GM12878 (cell line): ENCODE measurements at regions not wholly inside any gene's neighbourhood (a gene's known extent, or its start where the extent isn't known, plus 50 kb on each side); places are given as distances from the start of the nearest gene placed in this dataset.

ENCODE experiments used
- CTCF ChIP-seq, 3 experiments: IDR thresholded peaks in 2 of 3; conservative IDR thresholded peaks in 1 of 3; 2 replicates each; pipeline ENCODE4 v1.5.1; 2011; ENCODE audit warnings: low read depth in 3 of 3, low read length in 3 of 3, mild to moderate bottlenecking in 3 of 3, control low read depth in 2 of 3, moderate library complexity in 2 of 3, inconsistent platforms in 1 of 3, mixed read lengths in 1 of 3; ENCODE audit not compliant: control insufficient read depth in 2 of 3, insufficient read depth in 1 of 3; ENCODE audit errors: extremely low read depth in 1 of 3
- GABPA ChIP-seq: IDR thresholded peaks from 2 replicates; pipeline ENCODE4 v1.6.1; 2014; ENCODE audit warnings: antibody characterized with exemption, low read depth, mild to moderate bottlenecking, inconsistent platforms

- TF ChIP-seq CTCF (IDR thresholded peaks at IDR 0.05 in 2 of 3, conservative IDR thresholded peaks at IDR 0.05 in 1 of 3; ENCODE audit: control insufficient read depth in 2 of 3, extremely low read depth in 1 of 3, insufficient read depth in 1 of 3, low read depth in 3 of 3, low read length in 3 of 3) (no peak), GABPA (no peak)
Observed at GRCh38 chr2:105468582-105469042, 69.8 kb upstream of the FHL2 start.
